ENCODE measurements at regions not wholly inside any gene's neighbourhood (a gene's known extent, or its start where the extent isn't known, plus 50 kb on each side); places are given as distances from the start of the nearest gene placed in this dataset.

GRCh38 chr2:147438882-147439281, 405.9 kb upstream of the ACVR2A start:
- Histone ChIP-seq H3K27ac (no peak overlapping the region), H3K4me3 (no peak overlapping the region), H3K36me3 (no peaks in the 10 kb centered on the region), H3K9me3 (no peaks in the 10 kb centered on the region), H3K27me3 (no peaks in the 10 kb centered on the region), H3K4me1 (peaks cover 0 to 2% (median 0%) of the 10 kb centered on the region in 4 donors)
- intact Hi-C loops (cut with DNase I): no loop called here
- WGBS, 2 donors: 54 to 82% methylated on average over 8 of the region's 8 CpGs
- TF ChIP-seq POLR2A (IDR thresholded peaks at IDR 0.05): no peak
- no peak for TF ChIP-seq EP300 (IDR thresholded peaks at IDR 0.05)
- no peak for TF ChIP-seq POLR2AphosphoS5 (IDR thresholded peaks at IDR 0.05)
- TF ChIP-seq CTCF (IDR thresholded peaks at IDR 0.05): no peak
- DNase-seq: no peak

GRCh38 chr2:147433822-147434221, 411.0 kb upstream of the ACVR2A start:
- intact Hi-C loops (cut with DNase I): no loop called here
- no peak for TF ChIP-seq EP300 (IDR thresholded peaks at IDR 0.05)
- no peak for TF ChIP-seq POLR2AphosphoS5 (IDR thresholded peaks at IDR 0.05)
- no peak for TF ChIP-seq CTCF (IDR thresholded peaks at IDR 0.05)
- no peak for TF ChIP-seq POLR2A (IDR thresholded peaks at IDR 0.05)
- H3K27me3 ChIP-seq: no peaks in the 10 kb centered on the region
- peaks cover 0 to 5% (median 0%) of the 10 kb centered on the region in 4 donors for H3K4me1 ChIP-seq
- H3K36me3 ChIP-seq: no peaks in the 10 kb centered on the region
- WGBS, 2 donors: 32 to 73% methylated on average over 2 of the region's 2 CpGs
- no peak overlapping the region for H3K4me3 ChIP-seq
- H3K27ac ChIP-seq: no peak overlapping the region
- no peak for DNase-seq
- no peaks in the 10 kb centered on the region for H3K9me3 ChIP-seq

- no peak for DNase-seq
- Histone ChIP-seq H3K4me3 (no peak overlapping the region), H3K4me1 (peaks cover 0 to 9% (median 0%) of the 10 kb centered on the region in 4 donors), H3K27ac (no peak overlapping the region), H3K27me3 (no peaks in the 10 kb centered on the region), H3K36me3 (no peaks in the 10 kb centered on the region), H3K9me3 (no peaks in the 10 kb centered on the region)
- TF ChIP-seq POLR2AphosphoS5 (IDR thresholded peaks at IDR 0.05): no peak
- TF ChIP-seq EP300 (IDR thresholded peaks at IDR 0.05): no peak
- no peak for TF ChIP-seq CTCF (IDR thresholded peaks at IDR 0.05)
- TF ChIP-seq POLR2A (IDR thresholded peaks at IDR 0.05): no peak
- intact Hi-C loops (cut with DNase I): no loop called here
- WGBS, 2 donors: 19 to 70% methylated on average over 3 of the region's 3 CpGs
These were observed 414.4 kb upstream of the ACVR2A start for GRCh38 chr2:147430408-147430807.

GRCh38 chr2:147428120-147428747, 416.6 kb upstream of the ACVR2A start:
- no peak for TF ChIP-seq EP300 (IDR thresholded peaks at IDR 0.05)
- no peak for TF ChIP-seq POLR2AphosphoS5 (IDR thresholded peaks at IDR 0.05)
- no peak for TF ChIP-seq CTCF (IDR thresholded peaks at IDR 0.05)
- no peak for TF ChIP-seq POLR2A (IDR thresholded peaks at IDR 0.05)
- DNase-seq: no peak
- 68 to 85% methylated on average over 2 of the region's 2 CpGs for WGBS, 2 donors
- intact Hi-C loops (cut with DNase I): no loop called here
- H3K36me3 ChIP-seq: no peaks in the 10 kb centered on the region
- H3K4me1 ChIP-seq: peaks cover 0 to 4% (median 0%) of the 10 kb centered on the region in 4 donors
- no peak overlapping the region for H3K4me3 ChIP-seq
- no peak overlapping the region for H3K27ac ChIP-seq
- no peaks in the 10 kb centered on the region for H3K27me3 ChIP-seq
- H3K9me3 ChIP-seq: no peaks in the 10 kb centered on the region

Measured in sigmoid colon (tissue), 6 donors.